GM18861 (cell line): ENCODE measurements at regions not wholly inside any gene's neighbourhood (a gene's known extent, or its start where the extent isn't known, plus 50 kb on each side); places are given as distances from the start of the nearest gene placed in this dataset.

Source experiments
- ATAC-seq: cut with Tn5 transposase; IDR thresholded peaks from one replicate; pipeline ENCODE4 v1.9.1; 2021; ENCODE audit not compliant: unreplicated experiment

DNA sequence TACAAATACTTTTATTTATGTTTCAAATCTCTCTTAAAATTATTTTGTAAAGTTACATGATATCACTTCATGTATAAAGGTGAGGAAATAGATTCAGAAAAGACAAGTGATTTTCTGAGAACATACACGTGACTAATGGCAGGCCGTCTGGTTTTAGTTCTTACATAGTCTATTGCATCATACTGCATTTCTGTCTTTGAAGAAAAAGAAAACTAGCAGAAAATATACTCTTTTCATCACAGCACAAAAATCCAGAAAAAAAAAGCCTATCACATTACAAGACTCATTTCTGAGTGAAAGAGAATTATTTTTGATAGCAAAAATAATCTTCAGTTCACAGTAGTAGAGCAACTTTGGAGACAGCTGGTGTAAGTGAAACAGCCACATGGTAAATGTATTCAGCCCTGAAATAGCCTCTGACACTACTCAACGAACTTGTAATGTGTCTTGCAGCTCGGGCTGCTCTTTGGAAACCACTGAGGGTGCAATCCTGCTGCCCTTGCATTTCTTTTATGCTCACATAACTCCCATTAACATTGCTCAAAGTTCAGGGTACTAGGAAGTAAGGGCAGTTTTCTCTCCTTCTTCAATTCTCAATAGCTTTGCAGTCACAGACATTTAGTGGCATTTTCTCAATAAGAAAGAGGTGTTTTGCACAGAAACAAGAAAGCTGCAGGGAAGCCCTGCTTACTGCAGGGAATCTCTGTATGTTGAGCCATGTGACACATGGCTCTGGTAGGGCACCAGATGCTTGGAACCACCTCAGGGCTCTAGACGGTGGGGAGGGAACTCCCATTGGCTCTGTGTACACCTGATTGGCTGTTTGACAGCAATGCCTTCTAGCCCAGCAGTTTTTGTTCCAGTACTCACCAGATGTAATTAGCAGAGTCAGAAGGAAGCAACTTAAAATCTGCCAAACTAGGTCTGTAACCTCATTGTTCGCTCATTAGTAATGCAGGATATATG, 845.3 kb upstream of the PTPRD start:
- ATAC-seq, result no peak

DNA sequence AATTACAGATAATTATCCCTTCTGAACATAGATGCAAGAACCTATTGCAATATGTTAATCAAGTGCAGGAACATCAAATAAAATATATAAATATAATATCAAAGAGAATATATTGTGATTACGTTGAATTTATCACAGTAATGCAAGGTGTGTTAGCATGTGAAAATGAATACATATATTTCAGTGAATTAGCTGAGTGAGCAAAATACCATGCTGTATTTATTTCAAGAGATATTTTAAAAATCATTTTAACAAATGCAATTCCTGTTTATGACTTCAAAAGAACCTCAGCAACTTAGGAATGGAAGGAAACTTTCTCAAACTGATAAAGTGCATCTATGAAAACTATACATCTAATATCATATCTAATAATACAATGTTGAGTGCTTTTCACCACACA, 856.9 kb upstream of the PTPRD start:
- ATAC-seq, result no peak

DNA sequence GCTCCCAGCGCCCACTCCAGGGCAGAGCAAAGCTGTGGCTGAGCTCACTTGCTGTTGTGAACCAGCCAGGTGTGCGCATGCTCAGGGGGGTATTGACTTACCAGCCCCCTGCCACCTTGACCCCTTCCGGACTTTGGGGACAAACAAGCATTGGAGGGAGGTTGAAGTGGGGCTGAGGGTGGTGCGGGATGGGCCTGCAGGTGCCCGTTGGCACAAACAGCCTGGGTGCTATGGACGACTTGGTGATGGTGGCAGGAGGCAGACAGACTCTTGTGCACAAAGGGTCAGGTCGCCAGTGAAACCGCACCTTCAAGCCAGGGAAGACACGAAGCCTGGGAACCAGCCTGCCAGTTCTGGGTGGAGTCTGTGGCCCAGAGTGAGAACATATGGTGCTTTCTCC, 858.5 kb upstream of the PTPRD start:
- ATAC-seq, result no peak

DNA sequence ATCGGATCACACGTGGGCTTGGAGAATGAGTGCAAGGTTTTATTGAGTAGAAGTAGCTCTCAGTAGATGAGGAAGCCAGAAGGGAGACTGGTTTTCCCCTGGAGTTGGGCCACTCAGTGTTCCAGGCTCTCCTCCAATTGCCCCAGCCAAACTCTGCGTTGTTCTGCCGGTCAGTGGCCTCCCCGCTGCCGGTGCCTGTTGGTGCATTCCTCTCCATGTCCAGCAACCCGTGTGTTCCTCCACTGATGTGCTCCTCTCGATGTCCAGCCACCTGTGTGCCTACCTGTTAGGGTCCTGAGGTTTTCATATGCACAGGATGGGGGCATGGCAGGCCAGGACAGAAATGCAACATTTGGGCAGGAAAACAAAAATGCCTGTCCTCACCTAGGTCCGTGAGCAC, 888.0 kb upstream of the PTPRD start:
- ATAC-seq, result no peak

DNA sequence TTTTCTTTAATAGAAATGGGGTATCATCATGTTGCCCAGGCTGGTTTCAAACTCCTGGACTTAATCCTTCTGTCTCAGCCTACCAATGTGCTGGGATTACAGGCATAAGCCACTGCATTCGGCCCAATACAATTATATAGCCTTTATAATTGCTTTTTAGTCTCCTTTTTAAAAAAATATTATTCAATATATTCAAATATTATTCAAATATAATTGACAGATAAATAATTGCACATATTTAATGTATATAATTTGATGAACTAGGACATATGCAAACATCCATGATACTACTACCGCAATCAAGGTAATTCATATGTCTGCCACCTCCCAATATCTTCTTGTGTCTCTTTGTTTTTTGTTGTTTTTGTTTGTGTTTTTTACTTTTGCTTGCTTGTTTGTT, 894.2 kb upstream of the PTPRD start:
- no peak for ATAC-seq

DNA sequence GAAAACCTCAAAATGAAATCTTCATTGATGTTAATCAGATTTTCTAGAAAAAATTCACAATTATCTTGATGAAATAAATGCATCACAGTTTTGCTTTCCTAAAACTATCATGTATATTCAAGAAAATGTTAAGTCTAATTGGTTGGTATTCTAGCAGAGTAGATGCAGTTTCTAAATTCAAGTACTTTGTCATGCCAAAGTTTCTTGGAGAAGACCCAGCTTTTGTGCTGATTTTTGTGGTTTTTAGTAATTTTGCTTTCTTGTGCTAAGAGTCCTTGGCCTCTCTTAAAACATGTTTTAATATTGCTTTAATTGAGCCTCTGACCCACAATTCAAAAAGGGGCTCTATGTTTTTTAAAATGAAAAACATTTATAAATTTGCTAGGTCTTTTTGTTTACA, 924.8 kb upstream of the PTPRD start:
- no peak for ATAC-seq

DNA sequence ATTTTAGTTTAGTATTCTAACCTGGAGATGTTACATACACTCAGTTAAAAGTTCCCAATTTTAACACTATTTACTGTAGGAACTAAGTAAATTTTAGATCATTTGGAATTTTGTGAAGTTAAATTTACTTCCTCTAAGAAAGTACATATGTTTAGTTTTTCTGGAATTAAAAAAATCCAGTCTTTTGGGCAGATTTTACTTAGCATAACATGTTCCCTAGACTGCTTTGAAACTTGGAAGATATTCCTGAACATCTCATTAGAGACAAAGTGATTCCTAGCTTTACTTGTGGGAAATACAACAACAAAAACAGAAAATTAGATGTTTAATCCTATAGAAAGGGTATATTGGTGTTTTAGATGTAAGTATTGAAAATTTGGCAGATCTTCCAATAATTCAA, 930.0 kb upstream of the PTPRD start:
- ATAC-seq, result no peak

DNA sequence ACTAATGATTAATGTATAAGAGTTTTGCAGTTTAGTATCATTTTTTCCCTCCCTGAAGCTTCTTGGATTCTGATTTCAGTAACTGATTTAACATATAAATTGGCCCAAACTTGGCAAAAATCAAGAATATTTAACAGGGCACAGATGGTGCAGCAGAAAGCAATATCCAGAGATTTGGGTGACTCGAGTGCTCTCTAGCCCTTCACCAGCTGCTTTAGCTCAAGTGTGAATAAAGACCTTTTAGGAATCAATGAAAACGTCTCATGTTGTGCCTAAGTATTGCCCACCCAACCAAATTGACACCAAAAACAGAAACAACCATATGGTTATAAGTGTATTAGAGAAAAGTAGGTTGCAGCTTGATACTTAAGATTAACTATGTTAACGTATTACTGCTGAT, 933.4 kb upstream of the PTPRD start:
- no peak for ATAC-seq

DNA sequence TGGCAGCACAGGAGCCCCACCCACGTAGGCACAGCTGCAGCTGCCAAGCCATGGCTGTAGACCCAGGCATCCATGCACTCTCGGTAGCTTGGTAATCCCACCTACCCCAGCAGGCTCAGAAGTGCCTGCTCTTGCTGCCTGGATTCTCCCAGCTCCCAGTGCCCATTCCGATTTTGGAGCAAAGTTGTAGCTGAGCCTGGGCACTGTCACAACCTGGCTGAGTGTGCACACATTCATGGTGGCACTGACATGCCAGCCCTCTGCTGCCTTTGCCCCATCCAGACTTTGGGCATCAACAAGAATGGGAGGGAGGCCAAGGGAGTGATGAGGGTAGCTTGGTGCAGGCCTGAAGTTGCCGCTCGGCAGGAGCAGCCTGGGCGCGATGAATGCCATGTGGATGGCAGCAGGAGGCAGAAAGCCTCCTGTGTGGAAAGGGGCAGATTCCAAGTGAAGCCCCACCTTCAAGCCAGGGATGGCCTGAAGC, 936.6 kb upstream of the PTPRD start:
- no peak for ATAC-seq

DNA sequence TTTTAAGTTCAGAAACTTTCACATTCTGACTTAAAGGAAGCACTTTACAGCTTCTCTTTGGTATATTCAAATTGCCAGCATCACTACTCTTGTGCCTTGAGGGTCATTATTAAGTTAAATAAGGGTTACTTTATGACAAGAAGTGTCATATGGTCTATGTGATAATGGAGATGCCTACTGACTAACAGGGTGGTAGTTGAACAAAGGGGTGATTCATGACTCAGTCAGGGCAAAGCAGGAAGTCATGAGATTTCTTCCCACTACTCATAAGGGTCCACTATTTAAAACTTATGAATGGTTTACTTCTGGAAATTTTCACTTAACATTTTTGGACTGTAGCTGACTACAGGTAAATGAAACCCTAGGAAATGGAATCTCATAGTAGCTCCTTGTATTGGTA, 938.3 kb upstream of the PTPRD start:
- ATAC-seq, result no peak

DNA sequence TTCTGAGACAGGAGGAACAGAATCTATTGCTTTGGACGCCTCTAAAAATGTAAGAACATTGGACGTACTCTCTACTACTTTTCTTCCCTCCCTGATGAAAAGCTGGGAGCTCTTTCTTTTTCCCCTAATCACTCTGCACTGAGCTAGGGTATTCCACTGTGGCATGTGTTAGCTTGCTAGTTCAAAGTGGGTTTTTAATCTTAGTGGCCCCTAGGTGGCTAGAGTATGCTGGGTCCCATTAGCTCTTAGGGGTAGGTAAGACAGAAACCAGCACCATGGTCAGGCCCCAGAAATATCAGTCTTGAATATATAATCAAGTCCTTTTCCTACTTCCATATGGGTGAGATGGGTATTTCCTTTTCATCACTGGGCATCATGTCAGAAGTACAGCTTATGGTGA, 945.2 kb upstream of the PTPRD start:
- no peak for ATAC-seq

DNA sequence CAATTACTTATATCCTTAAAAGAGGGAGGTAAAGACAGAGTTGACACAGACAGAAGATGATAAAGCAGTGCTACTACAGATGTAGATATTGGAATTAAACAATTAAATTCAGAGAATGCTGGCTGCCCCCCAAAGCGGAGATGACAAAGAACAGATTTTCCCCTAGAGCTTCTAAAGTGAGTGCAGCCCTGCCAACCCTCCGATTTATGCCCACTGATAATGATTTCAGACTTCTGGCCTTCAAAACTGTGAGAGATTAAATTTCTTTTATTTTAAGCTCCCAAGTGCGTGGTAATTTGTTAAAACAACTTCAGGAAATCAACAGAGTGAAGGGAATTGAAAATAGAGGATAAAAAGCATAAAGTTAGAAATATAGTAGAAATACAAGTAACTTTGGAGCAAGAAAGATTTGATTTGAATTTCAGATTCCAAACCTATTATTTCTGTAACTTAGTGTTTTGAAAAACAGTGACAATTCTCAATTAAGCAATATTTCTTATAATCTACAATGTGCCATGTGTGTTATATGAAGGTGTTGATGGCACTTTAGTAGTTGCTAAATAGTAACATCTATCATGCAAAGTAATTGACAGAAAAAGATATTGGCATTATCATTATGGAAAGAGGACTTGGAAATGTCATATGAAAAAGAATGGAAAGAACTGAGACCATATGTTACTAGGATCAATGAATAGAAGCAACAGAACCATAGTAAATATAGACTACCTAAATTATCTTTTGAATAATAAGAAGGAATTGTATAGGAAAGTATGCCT, 946.4 kb upstream of the PTPRD start:
- ATAC-seq, result no peak

DNA sequence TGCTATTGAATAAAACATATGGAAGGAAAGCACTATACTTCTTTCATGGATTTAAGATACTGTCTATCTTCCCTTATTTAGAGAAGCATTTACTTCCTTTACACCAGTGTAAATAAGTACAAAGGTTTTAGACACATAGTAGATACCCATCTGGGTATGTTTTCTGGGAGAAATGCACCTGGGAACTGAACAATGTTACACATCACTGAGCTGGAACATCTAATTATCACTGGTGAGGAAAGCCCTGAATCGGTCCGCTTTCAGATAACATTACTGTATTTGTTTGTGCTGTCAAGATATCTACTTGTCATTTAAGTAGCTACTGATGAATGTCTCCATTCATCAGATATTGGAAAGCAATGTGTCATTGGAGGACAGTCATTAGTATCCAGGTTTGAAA, 964.7 kb upstream of the PTPRD start:
- no peak for ATAC-seq

DNA sequence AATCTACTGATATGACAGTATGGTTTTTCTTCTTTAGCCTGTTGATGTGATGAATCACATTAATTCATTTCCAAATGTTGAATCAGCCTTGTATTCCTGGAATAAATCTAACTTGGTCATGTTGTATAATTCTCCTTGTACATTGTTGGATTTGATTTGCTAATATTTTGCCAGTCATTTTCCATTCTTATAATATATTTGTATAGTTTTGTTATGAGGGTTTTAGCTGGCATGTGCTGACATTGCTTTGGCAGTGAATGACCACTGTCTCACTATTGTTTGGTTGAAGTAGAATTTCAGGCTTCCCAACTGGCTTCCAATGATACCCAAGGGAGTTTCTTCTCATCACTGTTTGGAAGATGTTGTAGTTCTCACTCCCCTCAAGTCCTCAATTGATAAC, 983.0 kb upstream of the PTPRD start:
- ATAC-seq, result no peak

DNA sequence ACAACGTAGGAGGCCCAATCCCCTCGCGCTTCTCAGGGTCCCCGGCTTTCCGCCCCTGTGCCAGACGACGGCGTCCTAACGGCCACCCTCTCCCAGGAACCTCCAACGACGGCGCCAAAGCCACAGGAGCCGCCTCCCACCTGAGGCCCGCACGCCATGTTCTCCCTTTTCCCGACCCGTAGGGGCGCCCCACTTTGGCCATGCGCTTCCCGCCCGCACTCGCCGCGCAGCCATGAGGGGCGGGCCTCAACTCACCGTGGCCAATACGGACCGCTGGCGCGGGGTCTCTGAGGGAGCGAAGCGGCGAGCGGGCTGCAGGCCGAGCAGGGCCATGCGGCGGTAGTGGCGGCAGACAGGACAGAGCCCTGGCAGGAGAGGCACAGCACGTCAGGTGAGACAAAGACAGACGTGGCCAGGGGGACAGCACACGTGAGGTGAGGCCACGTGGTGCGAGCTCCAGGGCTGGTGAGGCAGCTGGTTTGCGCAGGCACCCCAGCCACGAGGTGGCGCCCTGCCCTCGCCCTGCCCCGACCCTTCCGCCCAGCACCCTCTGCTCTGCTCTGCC, 1005.5 kb upstream of the PTPRD start:
- no peak for ATAC-seq

DNA sequence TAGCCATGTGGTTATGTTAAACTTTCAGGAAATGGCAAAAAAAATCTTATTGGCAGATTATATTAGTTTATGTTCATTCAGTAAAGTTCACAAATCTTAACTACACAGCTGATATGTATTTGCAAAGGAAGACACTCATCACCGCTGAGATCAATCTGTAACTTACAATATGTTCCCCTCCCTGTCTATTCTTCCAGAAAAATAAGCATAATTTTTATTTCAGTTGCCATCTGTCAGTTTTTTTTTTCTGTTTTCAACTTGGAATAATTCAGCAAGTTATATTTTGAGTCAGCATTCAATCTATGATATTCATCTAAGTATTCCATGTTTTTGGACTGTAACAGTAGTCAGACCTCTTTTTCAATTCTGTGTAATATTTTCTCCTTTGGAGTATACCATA, 1019.9 kb upstream of the PTPRD start:
- ATAC-seq, result no peak

DNA sequence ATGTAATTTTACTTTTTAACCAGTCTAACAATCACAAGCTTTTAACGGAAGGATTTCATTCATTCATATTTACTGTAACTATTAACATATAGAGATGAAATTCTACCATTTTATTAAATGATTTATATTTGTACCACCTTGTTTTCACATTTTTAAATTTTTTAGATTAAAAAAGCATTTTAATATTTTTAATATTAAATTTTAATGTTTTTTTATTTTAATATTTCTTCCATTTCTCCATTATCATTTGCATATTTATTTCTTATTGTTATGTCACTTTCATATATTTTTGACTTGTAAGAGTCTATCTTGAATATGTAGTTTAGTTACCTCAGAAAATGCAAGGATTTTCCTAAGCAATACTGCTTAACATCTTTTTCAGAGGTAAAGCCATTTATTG, 1034.0 kb upstream of the PTPRD start:
- no peak for ATAC-seq

DNA sequence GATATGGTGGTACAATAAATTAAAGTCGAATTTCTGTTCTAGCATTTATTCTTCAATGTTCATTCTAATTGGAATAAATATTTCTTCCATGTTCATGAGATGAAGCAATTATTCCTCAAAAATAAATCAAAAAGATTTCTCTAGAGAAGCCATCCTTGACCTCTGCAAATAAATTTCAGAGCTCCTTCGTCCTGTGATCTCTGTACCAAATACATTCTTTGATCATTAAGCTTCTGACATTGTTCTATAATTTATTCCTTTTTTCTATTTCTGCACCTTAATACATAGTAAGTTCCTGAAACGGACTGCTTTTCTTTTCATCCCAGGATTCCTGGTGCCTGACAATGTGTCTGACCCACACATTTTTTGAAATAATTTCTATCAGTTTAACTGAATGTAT, 1039.3 kb upstream of the TYRP1 start:
- ATAC-seq, result no peak

DNA sequence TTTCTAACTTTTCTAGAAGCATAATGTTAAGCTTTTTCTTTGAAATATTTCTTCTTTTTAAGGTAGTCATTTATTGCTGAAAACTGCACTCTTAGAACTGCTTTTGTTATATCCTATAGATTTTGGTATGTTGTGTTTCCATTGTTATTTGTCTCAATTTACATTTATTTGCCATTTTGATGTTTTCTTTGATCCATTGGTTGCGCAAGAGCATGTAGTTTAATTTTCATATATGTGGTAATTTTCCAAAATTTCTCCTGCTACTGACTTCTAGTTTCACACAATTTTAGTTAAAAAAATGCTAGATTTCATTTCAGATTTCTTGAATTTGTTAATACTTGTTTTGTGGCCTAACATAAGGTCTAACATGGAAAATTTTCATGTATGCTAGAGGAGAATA, 1029.3 kb upstream of the TYRP1 start:
- no peak for ATAC-seq

DNA sequence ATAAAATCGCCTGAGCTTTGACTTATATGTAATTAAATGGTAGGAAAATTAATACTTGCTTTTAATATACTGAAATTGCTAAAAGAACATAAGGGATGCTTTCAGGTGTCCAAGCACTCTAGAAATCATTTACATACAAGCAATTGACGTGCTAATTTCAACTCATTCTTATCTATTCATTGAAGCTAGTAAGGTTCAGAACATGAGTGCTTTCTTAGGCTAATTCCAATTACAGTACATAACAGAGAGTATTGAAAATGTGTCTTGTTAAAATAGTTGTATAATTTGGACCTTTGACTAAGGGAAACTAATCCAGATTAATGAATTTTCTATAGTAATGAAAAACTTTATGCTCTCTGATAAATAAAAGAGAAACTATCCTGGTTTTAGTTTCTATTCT, 1016.4 kb upstream of the TYRP1 start:
- no peak for ATAC-seq

DNA sequence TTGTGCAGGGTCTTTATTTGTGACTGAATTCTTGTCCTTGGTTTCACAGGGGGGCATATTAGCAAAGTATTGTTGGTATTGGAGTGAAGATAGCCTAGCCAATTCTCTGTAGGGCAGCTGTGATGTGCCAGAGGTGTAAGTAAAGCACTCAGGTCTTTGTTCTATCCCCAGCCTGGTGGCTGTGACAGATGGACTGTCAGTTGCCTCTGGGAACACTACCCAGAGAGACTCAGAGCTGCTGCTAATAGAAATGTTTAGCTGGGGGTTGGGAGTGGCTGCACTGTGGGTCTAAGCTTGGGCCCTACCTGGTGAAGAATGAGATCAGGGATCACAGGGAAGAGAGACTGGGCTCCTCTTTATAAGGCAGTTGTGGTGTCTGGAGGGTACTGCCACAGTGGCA, 1006.5 kb upstream of the TYRP1 start:
- no peak for ATAC-seq

DNA sequence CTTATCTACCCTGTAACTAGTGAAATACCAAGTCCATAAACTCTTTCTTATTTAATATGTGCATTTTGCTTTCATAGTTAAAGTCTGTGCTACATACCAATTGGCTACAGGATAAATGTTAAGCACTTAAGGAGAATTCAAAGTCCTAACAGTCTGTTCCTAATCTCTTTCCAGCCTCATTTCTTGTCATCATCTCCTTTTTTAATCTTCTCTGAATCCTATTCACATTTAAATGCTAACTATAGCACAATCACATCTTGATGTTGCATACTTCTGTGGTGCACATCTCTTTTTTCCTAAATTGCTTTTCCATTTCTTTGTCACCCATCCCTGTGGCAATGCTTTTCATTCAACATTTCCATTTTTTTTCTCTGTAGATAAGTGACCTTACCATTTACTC, 996.1 kb upstream of the TYRP1 start:
- no peak for ATAC-seq
